PC-3 (cell line): ENCODE measurements at regions not wholly inside any gene's neighbourhood (a gene's known extent, or its start where the extent isn't known, plus 50 kb on each side); places are given as distances from the start of the nearest gene placed in this dataset.

Experiments used
- ATAC-seq: fragments of 200-7000 bp; cut with Tn5 transposase; 2 replicates; pipeline ENCODE4 v1.9.1; 2020; ENCODE audit warnings: mild to moderate bottlenecking, moderate library complexity
- BruUV-seq: library from RNA; stranded (reverse); fragments of 400-500 nt; replicated peaks from 2 replicates; lab custom pipeline; 2021; lab: Mats Ljungman, UMichigan
- CTCF ChIA-PET: fragments of 300-600 bp; sonication (Branson Sonifier 250); formaldehyde crosslinking; loops from one replicate; lab custom pipeline; 2022; ENCODE audit warnings: antibody characterized with exemption; lab: Charles Lee
- POLR2A ChIA-PET: fragments of 300-600 bp; sonication (Branson Sonifier 250); formaldehyde crosslinking; loops from one replicate; lab custom pipeline; 2022; ENCODE audit warnings: antibody characterized with exemption; ENCODE audit not compliant: unreplicated experiment; lab: Charles Lee
- DNase-seq: peaks from one replicate; pipeline ENCODE4 v3.0.0-alpha.2; 2015
- H2AFZ ChIP-seq: fragments of 300-600 bp; sonication (generic); 2 replicates; pipeline ENCODE4 v1.6.0; 2016; ENCODE audit warnings: antibody characterized with exemption, low read length
- H3F3A ChIP-seq: fragments of 300-600 bp; sonication (generic); one replicate; pipeline ENCODE4 v1.6.0; 2017; ENCODE audit warnings: antibody characterized with exemption, low read length, control low read depth, mild to moderate bottlenecking; ENCODE audit not compliant: unreplicated experiment
- H3K27ac ChIP-seq: fragments of 300-600 bp; sonication (generic); 2 replicates; pipeline ENCODE4 v1.5.1; 2016; ENCODE audit warnings: mild to moderate bottlenecking, low read length
- H3K27me3 ChIP-seq: fragments of 300-600 bp; sonication (generic); 2 replicates; pipeline ENCODE4 v1.6.1; 2016; ENCODE audit warnings: low read length, mixed read lengths
- H3K36me3 ChIP-seq: fragments of 300-600 bp; sonication (generic); 2 replicates; pipeline ENCODE4 v1.6.1; 2016; ENCODE audit warnings: low read depth, mixed run types, low read length, mixed read lengths
- H3K4me1 ChIP-seq: fragments of 300-600 bp; sonication (generic); 2 replicates; pipeline ENCODE4 v1.5.1; 2016; ENCODE audit warnings: low read length; ENCODE audit not compliant: insufficient read depth
- H3K4me2 ChIP-seq: fragments of 300-600 bp; sonication (generic); 2 replicates; pipeline ENCODE4 v1.6.0; 2016; ENCODE audit warnings: low read length
- H3K4me3 ChIP-seq: fragments of 300-600 bp; sonication (generic); 2 replicates; pipeline ENCODE4 v1.5.1; 2016; ENCODE audit warnings: mild to moderate bottlenecking, low read length, mixed read lengths
- H3K79me2 ChIP-seq: fragments of 300-600 bp; sonication (generic); 2 replicates; pipeline ENCODE4 v1.6.1; 2017; ENCODE audit warnings: low read length, mixed read lengths
- H3K9ac ChIP-seq: fragments of 300-600 bp; sonication (generic); 2 replicates; pipeline ENCODE4 v1.6.0; 2016; ENCODE audit warnings: mild to moderate bottlenecking, low read length
- H3K9me2 ChIP-seq: fragments of 300-600 bp; sonication (generic); replicated peaks from 2 replicates; pipeline ENCODE4 v1.6.1; 2016; ENCODE audit warnings: mixed run types, low read length, mixed read lengths
- H3K9me3 ChIP-seq: fragments of 300-600 bp; sonication (generic); 2 replicates; pipeline ENCODE4 v1.6.1; 2016; ENCODE audit warnings: low read length, mixed read lengths
- H4K20me1 ChIP-seq: fragments of 300-600 bp; sonication (generic); 2 replicates; pipeline ENCODE4 v1.6.1; 2016; ENCODE audit warnings: low read length, mixed read lengths
- CTCF ChIP-seq: fragments of 300-600 bp; sonication (generic); conservative IDR thresholded peaks from 2 replicates; pipeline ENCODE4 v1.5.1; 2017; ENCODE audit warnings: antibody characterized with exemption, low read depth, mild to moderate bottlenecking, low read length
- EZH2 ChIP-seq: fragments of 300-600 bp; sonication (generic); IDR thresholded peaks from one replicate; pipeline ENCODE4 v1.6.1; 2017; ENCODE audit warnings: antibody characterized with exemption, mild to moderate bottlenecking, low read length; ENCODE audit not compliant: unreplicated experiment
- EZH2phosphoT487 ChIP-seq: fragments of 300-600 bp; sonication (generic); IDR thresholded peaks from 2 replicates; pipeline ENCODE4 v1.6.1; 2018; ENCODE audit warnings: mild to moderate bottlenecking, antibody characterized with exemption, low read length, borderline replicate concordance
- intact Hi-C: fragments of 100-400 bp; cut with micrococcal nuclease; formaldehyde crosslinking; loops from 2 replicates; pipeline ENCODE4 v1.9.0; 2023

GRCh38 chr2:17136231-17136630 is 382.0 kb downstream of the RAD51AP2 start:
- intact Hi-C loops = no loop called here
- Histone ChIP-seq H3K4me1 (no peaks in the 10 kb centered on the region), H3K27me3 (no peaks in the 10 kb centered on the region), H3K4me3 (no peak overlapping the region), H3K9ac (no peak overlapping the region), H3K36me3 (no peaks in the 10 kb centered on the region), H3K27ac (no peak overlapping the region), H3K4me2 (no peak overlapping the region), H3K9me3 (0 out of 2 replicates have a peak, but pooled peaks cover 4% of the 10 kb centered on the region), H2AFZ (no peak overlapping the region), H3F3A (no peaks in the 10 kb centered on the region), H3K9me2 (no peaks in the 10 kb centered on the region), H4K20me1 (no peaks in the 10 kb centered on the region), H3K79me2 (no peaks in the 10 kb centered on the region)
- CTCF ChIA-PET = no interaction called here
- BruUV-seq = no TSS peak
- no peak for TF ChIP-seq CTCF
- TF ChIP-seq EZH2phosphoT487 = no peak
- TF ChIP-seq EZH2 = no peak
- POLR2A ChIA-PET = no interaction called here
- DNase-seq (no peak), ATAC-seq (no peak)

GRCh38 chr2:17135619-17136018 is 382.6 kb downstream of the RAD51AP2 start:
- BruUV-seq = no TSS peak
- POLR2A ChIA-PET = no interaction called here
- CTCF ChIA-PET = no interaction called here

More at GRCh38 chr2:17135619-17136018, 382.6 kb downstream of the RAD51AP2 start:
- no peak overlapping the region for H3K9ac ChIP-seq
- no peaks in the 10 kb centered on the region for H3K9me2 ChIP-seq
- no peaks in the 10 kb centered on the region for H4K20me1 ChIP-seq
- H3F3A ChIP-seq = no peaks in the 10 kb centered on the region
- no peak overlapping the region for H3K27ac ChIP-seq
- ATAC-seq (no peak), DNase-seq (no peak)
- intact Hi-C loops = no loop called here
- no peaks in the 10 kb centered on the region for H3K79me2 ChIP-seq
- no peak overlapping the region for H2AFZ ChIP-seq
- H3K4me2 ChIP-seq = no peak overlapping the region
- no peak for TF ChIP-seq CTCF
- TF ChIP-seq EZH2phosphoT487 = no peak
- TF ChIP-seq EZH2 = no peak
- no peak overlapping the region for H3K4me3 ChIP-seq
- H3K27me3 ChIP-seq = no peaks in the 10 kb centered on the region
- H3K9me3 ChIP-seq = 0 out of 2 replicates have a peak, but pooled peaks cover 4% of the 10 kb centered on the region
- no peaks in the 10 kb centered on the region for H3K36me3 ChIP-seq
- H3K4me1 ChIP-seq = no peaks in the 10 kb centered on the region
